ENCODE measurements at regions not wholly inside any gene's neighbourhood (a gene's known extent, or its start where the extent isn't known, plus 50 kb on each side); places are given as distances from the start of the nearest gene placed in this dataset.
"Not testable (repeated sequence)": the region's sequence is repeated elsewhere in the genome, so short reads cannot be mapped to it uniquely, and the experiment has no call there.

DNA sequence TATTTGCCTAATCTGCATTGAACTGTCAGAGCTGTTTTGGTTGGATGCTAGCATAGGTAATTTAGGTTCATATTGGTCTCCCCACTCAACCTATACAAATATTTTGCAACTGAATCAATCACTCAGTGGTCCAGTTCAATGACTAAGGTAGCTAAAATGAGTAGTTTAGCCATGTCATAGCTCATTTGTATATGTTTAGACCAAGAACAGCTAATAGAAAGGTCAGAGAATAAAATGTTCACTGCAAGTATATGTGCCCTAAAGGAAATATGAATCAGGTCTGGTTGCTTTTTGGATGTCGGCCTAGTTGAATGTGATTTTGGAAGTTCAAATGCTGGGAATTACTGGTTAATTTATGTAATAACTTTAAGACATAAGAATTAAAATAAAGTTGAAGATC, 883.9 kb downstream of the LRFN5 start:
- DNase-seq (ENCODE audit: low spot score): no peak

DNA sequence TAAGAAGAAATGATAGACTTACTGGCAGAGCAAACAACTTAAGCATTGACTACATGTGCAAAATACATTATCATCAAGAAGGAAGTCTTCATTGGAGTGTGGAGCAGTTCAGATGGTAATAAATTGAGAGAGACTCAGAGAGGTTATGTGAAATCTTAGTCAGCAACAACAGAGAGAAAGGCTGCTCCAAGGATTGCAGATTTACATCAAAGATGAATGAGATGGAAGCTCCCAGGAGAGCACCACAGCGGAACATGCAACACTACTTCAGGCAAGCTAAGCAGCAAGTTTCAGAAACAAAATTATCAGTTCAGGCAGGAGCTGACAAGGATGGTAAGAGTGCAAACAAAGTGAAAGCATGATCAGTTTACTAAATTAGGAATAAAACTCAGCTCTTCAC, 882.3 kb downstream of the LRFN5 start:
- no peak for DNase-seq (ENCODE audit: low spot score)

DNA sequence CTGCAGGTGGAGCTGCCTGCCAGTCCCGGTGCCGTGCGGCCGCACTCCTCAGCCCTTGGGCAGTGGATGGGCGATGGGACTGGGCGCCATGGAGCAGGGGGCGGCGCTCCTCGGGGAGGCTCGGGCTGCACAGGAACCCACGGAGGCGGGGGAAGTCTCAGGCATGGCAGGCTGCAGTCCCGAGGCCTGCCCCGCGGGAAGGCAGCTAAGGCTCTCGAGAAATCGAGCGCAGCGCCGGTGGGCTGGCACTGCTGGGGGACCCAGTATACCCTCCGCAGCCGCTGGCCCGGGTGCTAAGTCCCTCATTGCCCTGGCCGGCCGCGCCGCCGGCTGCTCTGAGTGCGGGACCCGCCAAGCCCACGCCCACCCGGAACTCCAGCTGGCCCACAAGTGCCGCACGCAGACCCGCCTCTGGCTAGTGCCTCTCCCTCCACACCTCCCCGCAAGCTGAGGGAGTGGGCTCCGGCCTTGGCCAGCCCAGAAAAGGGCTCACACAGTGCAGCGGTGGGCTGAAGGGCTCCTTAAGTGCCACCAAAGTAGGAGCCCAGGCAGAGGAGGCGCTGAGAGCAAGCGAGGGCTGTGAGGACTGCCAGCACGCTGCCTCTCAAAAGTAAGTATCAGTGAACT, 875.8 kb downstream of the LRFN5 start:
- DNase-seq (ENCODE audit: low spot score): not testable (repeated sequence)

DNA sequence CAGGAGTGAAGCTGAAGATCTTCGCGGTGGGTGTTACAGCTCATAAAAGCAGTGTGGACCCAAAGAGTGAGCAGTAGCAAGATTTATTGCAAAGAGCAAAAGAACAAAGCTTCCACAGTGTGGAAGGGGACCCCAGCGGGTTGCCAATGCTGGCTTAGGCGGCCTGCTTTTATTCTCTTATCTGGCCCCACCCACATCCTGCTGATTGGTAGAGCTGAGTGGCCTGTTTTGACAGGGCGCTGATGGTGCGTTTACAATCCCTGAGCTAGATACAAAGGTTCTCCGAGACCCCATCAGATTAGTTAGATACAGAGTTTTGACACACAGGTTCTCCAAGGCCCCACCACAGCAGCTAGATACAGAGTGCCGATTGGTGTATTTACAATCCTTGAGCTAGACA, 875.0 kb downstream of the LRFN5 start:
- not testable (repeated sequence) for DNase-seq (ENCODE audit: low spot score)

DNA sequence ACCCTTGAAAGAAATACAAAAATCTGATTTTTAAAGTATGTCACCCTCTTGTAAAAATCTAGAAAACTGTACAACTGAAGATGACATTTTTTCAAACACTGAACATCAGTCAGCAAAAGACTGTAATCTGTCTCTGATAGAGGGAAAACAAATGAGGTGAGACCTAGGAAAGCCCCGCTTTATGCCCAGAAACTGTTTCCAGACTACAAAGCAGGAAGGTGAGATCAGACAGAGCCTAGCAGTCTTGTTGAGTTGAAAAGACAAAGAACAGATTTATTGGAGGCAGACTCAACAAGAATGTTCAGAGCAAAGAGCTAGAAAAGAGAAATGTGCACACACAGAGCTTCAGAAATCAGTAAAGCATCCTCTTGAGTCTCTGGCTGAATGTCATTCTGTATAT, 873.6 kb downstream of the LRFN5 start:
- peak; percentile 0 for DNase-seq (ENCODE audit: low spot score)

DNA sequence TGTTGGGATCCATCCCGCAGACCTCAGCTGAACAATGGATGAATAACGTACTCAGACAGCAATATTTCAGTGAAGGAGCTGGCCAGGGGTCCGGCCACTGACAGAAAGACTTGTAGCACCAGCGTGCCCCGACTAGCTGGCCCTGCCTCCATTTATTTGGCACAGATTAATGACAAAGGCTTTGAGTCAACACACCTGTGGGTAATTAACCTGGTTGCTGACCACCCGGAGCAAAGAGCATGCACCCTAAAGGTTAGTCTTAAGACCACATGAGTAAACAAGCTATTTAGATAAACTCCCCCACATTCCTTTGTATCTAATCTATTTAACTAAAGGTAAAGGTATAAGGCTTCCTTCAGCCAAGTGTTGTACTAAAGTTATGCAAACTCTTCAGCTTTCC, 868.6 kb downstream of the LRFN5 start:
- DNase-seq (ENCODE audit: low spot score): no peak

DNA sequence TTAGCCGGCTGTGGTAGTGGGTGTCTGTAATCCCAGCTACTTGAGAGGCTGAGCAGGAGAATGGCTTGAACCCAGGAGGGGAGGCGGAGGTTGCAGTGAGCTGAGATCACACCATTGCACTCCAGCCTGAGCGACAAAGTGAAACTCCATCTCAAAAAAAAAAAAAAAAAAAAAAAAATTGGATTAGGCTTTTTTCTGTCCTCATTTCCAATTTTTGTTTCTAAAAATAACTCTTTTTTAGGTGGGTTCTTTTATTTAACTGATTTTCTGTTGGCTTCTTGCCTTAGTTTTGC, 863.7 kb downstream of the LRFN5 start:
- no peak for DNase-seq (ENCODE audit: low spot score)

DNA sequence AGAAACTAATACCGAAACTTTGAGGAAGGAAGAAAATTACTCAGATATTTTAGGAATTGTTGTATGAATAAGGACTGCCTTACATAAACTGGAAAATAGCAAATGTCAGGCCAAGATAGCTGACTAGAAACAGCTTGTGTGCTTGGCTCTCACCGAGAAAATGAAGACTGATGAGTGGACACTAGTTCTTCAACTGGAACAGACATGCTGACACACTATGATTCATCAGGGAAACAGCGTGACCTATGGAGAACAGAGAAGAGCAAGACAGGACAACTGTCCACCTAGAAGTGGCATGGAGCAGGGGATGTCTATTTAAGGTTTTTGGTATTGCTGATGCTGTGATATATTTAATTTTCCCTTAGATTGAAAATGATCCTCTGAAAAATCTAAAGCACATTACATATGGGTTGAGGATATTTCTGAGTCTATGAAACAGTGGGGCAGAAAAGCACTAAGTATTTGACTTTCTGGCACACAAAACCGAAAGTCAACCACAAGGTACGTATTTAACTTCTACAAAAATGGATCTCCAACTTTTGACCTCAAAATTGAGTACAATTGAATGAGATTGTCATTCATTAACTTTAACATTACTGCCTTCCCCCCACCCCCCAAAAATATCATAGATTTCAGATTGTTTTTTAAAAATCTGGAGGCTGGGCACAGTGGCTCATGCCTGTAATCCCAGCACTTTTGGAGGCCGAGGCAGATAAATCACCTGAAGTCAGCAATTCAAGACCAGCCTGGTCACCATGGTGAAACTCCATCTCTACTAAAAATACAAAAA, 863.2 kb downstream of the LRFN5 start:
- DNase-seq (ENCODE audit: low spot score): no peak

DNA sequence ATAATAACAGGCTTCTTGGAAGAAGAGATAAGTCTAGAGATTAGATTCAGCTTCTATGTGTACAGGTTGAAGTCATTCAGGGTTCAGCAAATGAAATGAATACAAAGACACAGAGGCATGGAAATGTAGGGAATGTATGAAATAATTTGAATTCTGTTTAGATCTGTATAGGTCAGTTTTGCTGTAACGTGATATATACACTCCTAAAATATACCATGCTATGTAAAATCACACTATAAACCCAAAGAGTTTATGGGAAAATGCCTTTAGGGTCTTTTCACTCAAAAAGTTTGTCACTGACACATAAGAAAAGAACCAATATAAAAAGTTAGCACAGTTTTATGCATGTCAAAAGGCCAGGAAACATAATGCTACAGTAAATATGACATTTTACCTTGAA, 854.0 kb downstream of the LRFN5 start:
- no peak for DNase-seq (ENCODE audit: low spot score)

DNA sequence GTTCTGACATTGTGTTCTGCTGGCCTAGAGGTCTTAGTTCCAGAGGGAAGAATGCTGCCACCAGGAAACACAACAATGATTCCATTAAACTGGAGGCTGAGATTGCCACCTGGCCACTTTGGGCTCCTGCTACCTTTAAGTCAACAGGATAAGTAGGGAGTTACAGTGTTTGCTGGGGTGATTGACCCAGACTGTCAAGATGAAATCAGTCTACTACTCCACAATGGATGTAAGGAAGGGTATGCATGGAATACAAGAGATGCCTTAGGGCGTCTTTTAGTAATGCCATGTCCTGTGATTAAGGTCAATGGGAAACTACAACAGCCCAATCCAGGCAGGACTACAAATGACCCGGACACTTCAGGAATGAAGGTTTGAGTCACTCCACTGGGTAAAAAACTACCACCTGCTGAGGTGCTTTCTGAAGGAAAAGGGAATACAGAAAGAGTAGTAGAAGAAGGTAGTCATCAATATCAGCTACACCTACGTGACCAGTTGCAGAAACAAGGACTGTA, 852.6 kb downstream of the LRFN5 start:
- no peak for DNase-seq (ENCODE audit: low spot score)

DNA sequence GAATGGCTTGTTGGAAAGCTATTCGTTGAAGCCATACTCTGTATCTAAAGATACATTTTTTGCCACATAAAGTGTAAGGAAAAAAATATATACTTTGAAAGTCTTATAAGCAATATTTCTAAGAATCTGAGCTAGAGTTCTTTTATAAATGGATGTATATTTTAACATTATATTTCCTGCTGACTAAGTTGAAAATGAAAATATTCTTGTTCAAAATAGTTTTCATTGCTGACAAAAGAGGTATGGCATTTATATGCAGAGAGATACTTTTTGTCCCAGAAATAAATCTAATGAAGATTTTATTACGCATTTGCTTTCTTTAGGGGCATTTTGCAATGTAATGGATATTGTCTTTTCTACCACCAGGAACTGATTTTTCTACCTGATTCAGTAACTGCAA, 834.9 kb downstream of the LRFN5 start:
- DNase-seq (ENCODE audit: low spot score): no peak

DNA sequence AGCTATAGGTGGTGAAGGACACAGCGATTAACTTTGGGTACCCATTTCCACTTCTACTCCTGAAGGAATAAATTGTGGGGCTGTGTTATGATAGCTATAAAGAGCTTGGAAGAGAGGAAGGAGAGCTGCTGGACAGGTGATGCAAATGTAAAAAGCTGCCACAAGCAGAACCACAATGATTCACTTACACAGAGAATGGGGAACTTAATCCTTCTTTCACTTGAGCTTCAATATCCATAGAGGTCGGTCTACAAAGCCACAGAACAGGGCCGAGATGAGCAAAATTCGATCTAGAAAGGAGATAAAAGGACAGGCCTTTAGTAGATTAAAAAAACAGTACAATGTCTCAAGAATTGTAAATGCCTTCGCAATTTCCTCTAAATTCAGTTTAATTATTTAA, 831.1 kb downstream of the LRFN5 start:
- DNase-seq (ENCODE audit: low spot score): no peak

DNA sequence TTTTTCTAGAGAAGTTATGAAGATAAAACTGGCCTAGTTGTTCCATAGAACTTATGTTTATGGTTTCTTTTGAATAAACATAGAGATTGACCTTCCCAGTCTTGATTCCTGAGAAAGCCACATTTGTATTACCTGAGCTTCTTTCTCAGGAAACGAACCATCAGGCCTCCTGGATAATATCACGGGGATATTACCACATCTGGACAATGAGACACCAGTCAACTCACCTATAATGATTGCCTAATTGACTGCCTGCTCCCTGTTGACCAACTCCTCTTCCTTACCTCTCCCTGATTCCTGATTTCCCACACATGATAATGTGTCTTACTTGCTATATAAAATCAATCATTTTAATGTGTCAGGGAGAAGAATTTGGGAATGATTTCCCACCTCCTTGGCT, 822.7 kb downstream of the LRFN5 start:
- no peak for DNase-seq (ENCODE audit: low spot score)

DNA sequence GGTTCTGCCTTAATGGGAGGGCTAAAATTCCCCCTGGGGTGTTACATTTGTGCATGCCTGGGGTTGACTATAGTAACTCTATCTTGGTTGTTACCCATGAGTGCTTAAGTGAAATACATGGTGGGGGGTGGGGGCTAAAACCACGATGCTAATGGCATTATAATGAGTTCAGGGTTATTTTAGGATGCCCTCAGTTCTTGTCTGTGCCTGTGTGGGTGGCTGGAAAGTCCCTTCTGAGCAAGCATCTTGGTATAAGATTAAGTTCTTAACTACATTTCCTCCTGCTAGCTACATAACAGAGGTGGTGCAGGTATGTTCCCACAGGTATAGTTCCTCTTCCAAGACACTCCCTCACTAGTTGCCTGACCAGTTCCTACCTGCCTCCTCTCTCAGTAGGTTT, 822.3 kb downstream of the LRFN5 start:
- no peak for DNase-seq (ENCODE audit: low spot score)

DNA sequence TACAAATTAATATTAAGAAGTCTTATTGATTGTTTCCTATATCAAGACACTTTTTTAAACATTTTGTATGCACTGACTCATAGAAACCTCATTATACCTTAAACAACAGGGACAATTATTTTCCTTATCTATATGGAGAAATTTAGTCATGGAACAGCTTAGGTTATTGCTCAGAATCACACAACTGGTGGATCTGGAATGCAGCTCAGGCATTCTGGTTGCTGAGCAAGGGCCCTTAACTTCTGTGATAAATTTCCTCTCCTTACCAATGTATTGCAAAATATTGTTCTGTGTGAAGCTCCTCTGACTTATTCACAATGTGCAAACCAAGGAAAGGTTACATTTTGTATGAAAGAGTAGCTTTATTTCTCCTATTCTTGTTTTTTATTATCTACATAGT, 817.8 kb downstream of the LRFN5 start:
- DNase-seq (ENCODE audit: low spot score): no peak

DNA sequence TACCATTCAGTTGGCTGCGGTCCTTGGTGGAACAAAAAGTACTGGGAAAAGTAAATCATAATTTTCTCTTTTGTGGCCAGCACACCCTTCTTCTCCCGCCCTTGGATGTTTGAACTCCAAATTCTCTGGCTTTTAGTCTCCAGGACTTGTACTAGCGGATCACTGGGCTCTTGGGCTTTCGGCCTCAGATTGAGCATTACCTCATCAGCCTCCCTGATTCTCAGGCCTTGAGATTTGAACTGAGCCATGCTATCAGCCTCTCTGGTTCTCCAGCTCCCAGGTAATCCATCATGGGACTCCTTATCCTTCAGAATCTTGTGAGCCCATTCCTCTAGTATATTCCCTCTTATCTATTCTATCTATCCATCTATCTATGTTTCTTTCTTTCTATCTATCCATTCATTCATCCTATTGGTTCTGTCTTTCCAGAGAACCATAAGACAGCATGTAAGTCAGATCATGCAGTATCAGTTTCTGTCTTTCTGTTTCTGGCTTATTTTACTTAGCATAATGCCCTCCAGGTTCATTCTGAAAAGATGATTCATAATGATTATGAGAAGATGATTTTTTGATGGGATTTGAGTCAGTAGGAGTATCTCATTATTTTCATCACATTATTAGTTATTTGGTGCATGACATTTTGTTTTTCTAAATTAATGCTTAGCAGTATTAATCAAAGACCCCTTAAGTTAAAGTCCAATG, 814.9 kb downstream of the LRFN5 start:
- no peak for DNase-seq (ENCODE audit: low spot score)

DNA sequence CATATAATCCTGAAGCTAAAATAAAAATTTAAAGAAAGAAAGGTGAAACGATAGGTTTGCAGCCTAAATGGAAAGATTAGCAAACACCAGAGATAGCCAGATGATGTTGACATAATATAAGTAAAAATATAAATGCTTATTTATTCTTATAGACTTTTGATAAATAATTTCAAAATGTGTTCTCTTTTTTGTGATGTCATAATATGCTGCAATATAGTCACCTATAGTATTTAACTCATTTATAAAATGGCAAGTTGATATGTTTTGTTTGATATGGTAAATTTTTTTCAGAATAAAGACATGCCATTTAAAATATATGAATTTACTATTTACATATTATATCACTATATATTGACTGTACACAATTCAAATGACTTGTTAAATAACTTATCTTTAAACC, 813.4 kb downstream of the LRFN5 start:
- DNase-seq (ENCODE audit: low spot score): no peak

DNA sequence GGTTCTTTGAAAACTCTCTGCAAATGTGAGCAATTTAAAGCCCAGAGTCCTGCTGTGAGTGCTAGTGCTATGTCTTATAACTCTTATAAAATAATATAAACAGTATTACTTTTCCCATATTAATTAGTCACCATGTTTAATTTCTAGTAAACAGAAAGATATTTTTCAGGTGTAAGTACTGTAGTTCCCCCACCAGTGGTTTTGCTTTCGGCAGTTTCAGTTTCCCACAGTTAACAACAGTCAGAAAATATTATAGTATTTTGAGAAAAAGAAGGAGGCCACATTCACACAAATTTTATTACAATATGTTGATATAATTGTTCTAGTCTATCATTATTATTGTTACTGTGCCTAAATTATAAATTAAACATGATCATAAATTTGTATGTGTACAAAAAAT, 800.5 kb downstream of the LRFN5 start:
- no peak for DNase-seq (ENCODE audit: low spot score)

DNA sequence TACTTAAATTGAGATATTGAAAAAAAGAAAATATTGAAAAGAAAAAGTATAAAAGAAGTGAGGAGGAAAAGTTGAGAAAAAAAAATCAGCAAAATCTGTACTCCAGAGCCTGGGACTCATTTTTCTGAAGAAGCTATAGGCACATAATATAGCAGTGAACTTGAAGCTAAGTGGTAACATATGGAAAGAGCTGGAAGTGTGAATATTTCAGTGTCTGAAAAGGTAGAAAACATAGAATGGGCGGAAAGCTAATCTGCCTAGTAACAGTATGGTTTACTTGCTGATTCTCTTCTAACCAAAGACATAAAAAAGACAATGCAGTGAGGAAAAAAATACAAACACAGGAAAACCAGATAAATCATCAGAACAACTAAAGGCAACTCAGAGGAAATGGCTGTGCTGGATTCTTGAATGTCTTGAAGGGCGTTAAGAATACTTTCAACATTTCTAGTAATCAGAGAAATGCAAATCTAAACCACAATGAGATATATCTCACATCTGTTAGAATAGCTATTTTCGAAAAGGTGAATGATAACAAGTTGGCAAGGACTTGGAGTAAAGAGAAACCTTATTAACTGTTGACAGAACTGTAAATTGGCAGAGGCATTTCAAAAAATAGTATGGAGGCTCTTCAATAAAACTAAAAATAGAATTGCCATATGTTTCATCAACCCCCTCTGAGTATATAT, 784.6 kb downstream of the LRFN5 start:
- DNase-seq (ENCODE audit: low spot score): no peak

DNA sequence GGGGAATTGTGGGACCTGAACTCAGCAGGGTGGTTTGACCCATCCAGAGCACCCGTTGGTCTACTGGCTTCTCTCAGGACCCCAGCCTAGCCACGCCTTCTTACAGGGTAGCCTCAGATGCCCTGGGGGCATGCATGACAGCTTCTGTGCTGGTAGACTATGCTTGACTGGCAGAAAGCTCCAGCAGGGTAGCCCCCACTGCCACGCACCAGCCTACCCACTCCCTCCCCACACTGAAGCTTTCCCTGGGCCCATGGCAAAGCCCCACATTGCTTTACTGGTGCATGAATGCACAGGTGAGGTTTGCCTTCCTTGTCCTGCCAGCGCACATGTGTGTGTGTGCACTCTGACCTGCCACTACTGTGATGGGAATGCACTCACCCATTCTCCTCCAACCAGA, 772.2 kb downstream of the LRFN5 start:
- no peak for DNase-seq (ENCODE audit: low spot score)

DNA sequence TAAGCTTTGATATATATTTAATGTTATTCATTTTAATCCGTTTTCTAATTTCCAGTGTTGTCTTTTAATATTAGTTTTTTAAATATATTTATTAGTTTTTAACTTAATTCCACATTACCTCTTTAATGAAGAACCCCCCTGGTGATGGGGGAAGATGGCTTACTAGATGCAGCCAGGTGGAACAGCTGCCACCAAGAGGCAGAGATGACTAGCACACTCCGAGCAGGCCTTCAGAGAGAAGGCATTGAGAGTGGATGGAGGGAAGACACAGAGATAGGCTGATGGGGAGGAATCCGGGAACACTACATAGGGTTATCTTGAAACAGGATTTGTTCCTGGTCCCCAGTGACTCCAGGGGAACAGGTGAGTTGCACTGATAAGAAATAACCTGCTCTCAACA, 771.6 kb downstream of the LRFN5 start:
- no peak for DNase-seq (ENCODE audit: low spot score)

DNA sequence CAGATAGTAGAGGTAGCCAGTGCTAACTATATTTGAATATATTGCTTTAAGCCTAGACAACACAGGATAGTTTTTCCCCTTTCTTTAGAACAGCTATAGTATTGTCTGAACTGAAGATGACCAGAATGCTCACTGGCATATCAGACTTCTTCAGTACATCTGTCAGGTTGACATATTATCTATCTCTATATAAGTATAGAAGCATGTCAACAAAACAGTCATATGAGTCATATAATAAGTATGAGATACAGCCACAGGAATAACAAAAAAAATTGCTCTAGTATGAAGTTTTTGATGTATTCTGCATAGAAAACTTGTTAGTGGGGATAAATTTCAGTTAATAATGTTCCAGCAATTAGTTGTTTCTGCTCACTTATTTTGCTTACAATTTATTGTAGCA, 767.7 kb downstream of the LRFN5 start:
- DNase-seq (ENCODE audit: low spot score): no peak

DNA sequence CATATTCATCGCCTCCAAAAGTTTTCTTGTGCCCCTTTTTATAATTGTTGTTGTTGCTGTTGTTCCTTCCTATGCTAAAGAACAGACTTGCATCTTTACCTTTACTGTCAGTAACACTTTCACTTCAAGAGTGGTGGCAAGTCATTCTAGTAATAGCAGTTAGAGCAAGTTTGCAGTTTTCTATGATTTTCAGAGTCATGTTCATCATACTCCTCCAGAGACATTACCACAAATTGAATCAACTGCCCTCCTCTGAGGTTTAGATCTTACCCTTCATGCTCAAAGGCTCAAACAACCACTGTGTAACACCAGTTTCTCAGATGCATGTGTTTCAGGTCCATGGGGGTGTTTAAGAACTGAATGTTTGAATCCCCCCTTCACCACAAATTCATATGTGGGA, 763.4 kb downstream of the LRFN5 start:
- no peak for DNase-seq (ENCODE audit: low spot score)
